Karpas-422 (cell line): ENCODE measurements at regions not wholly inside any gene's neighbourhood (a gene's known extent, or its start where the extent isn't known, plus 50 kb on each side); places are given as distances from the start of the nearest gene placed in this dataset.

Experiments used
- DNase-seq: peaks from one replicate; pipeline ENCODE4 v3.0.0-alpha.2; 2015
- H2AFZ ChIP-seq: fragments of 200-600 bp; sonication (generic); 2 replicates; pipeline ENCODE4 v1.6.1; 2014; ENCODE audit warnings: antibody characterized with exemption, low read length, mixed read lengths
- H3K27ac ChIP-seq: fragments of 200-600 bp; sonication (generic); 2 replicates; pipeline ENCODE4 v1.5.1; 2014; ENCODE audit warnings: mild to moderate bottlenecking, low read length, moderate library complexity
- H3K27me3 ChIP-seq: fragments of 200-600 bp; sonication (generic); 2 replicates; pipeline ENCODE4 v1.6.1; 2014; ENCODE audit warnings: low read length, mixed read lengths
- H3K36me3 ChIP-seq: fragments of 200-600 bp; sonication (generic); 2 replicates; pipeline ENCODE4 v1.6.1; 2014; ENCODE audit warnings: low read length, mixed read lengths; ENCODE audit not compliant: insufficient read depth
- H3K4me1 ChIP-seq: fragments of 200-600 bp; sonication (generic); 2 replicates; pipeline ENCODE4 v1.6.1; 2014; ENCODE audit warnings: mild to moderate bottlenecking, low read length, mixed read lengths
- H3K4me2 ChIP-seq: fragments of 200-600 bp; sonication (generic); 2 replicates; pipeline ENCODE4 v1.6.1; 2014; ENCODE audit warnings: low read length, low read depth, mild to moderate bottlenecking; ENCODE audit not compliant: poor library complexity, severe bottlenecking
- H3K4me3 ChIP-seq: fragments of 200-600 bp; sonication (generic); 2 replicates; pipeline ENCODE4 v1.5.1; 2014; ENCODE audit warnings: mild to moderate bottlenecking, antibody characterized with exemption, low read length, mixed read lengths
- H3K79me2 ChIP-seq: fragments of 200-600 bp; sonication (generic); 2 replicates; pipeline ENCODE4 v1.6.1; 2014; ENCODE audit warnings: mild to moderate bottlenecking, low read length, mixed read lengths
- H3K9ac ChIP-seq: fragments of 200-600 bp; sonication (generic); 2 replicates; pipeline ENCODE4 v1.6.0; 2014; ENCODE audit warnings: low read length
- H3K9me2 ChIP-seq: fragments of 200-600 bp; sonication (generic), shearing (Covaris generic); replicated peaks from 2 replicates; pipeline ENCODE4 v1.6.0; 2014; ENCODE audit warnings: mild to moderate bottlenecking, low read length, moderate library complexity; ENCODE audit not compliant: insufficient read depth
- H3K9me3 ChIP-seq: fragments of 300-700, 200-600 bp; sonication (generic); 2 replicates; pipeline ENCODE4 v1.6.1; 2014; ENCODE audit warnings: low read length, mixed read lengths
- H4K20me1 ChIP-seq: fragments of 200-600 bp; sonication (generic); 2 replicates; pipeline ENCODE4 v1.6.1; 2014; ENCODE audit warnings: mild to moderate bottlenecking, antibody characterized with exemption, low read length, low read depth; ENCODE audit not compliant: insufficient read depth

DNA sequence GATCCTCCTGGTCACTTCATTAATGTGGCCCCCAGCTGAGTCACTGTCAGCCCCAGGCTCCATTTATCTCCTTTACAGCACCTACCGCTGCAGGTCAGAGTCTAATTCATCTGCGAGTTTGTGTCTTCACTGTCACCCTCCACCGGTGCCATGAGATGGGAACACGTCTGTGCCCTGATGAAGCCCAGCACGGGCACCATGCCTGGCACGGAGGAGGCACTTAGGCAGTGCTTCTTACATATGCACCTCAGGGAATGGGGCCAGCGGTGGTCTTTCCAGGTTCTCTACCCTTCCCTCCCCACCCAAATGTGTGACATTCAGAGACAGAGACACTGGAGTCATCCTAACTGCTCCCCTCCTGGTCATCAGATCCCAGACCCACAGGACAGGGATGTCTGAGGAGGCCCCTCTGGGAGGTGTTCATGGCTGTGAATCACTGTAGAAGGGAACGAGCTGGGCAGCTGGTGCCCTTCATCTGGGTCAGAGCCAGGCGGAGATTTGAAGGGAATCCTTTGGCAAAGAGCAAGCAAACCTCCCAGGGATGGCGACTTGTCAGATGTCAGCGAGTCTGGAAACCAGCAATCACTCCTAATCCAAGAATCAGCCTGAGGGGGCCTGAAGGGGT lies 364.6 kb downstream of the PREX1 start:
- no peak overlapping the region for H3K27ac ChIP-seq
- no peak overlapping the region for H3K4me2 ChIP-seq
- H3K9ac ChIP-seq = no peak overlapping the region
- peak; percentile 25 for DNase-seq
- H3K4me3 ChIP-seq = no peak overlapping the region
- H3K4me1 ChIP-seq = peaks cover 11% of the 10 kb centered on the region
- no peaks in the 10 kb centered on the region; the same call in 1 of the 2 replicates for H3K9me2 ChIP-seq
- H3K9me3 ChIP-seq = no peaks in the 10 kb centered on the region
- no peaks in the 10 kb centered on the region for H3K27me3 ChIP-seq
- no peak overlapping the region for H2AFZ ChIP-seq
- no peaks in the 10 kb centered on the region for H3K79me2 ChIP-seq
- no peaks in the 10 kb centered on the region for H3K36me3 ChIP-seq
- H4K20me1 ChIP-seq = no peaks in the 10 kb centered on the region

DNA sequence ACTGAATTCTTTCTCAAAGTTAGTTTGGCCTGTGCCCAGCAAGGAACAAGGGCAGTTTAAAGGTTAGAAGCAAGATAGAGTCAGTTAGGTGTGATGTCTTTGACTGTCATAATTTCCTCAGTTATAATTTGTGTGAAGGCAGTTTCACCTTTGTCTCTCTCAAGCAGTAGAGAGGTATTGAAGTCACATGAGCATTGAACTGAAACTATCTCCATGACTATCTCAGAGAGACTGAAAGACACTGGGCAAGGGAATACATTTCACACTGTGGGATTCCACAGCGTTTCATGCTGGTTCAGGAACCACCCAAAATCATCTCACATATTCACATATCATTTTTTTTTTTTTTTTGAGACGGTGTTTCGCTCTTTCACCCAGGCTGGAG lies 366.1 kb downstream of the PREX1 start:
- H4K20me1 ChIP-seq = no peaks in the 10 kb centered on the region
- no peak overlapping the region for H3K4me2 ChIP-seq
- H3K4me1 ChIP-seq = peaks cover 11% of the 10 kb centered on the region
- no peak overlapping the region for H2AFZ ChIP-seq
- peak; percentile 39 for DNase-seq
- no peak overlapping the region for H3K4me3 ChIP-seq
- no peaks in the 10 kb centered on the region for H3K79me2 ChIP-seq
- H3K27ac ChIP-seq = no peak overlapping the region
- H3K9me3 ChIP-seq = no peaks in the 10 kb centered on the region
- no peaks in the 10 kb centered on the region for H3K36me3 ChIP-seq
- no peak overlapping the region for H3K9ac ChIP-seq
- no peaks in the 10 kb centered on the region; the same call in 1 of the 2 replicates for H3K9me2 ChIP-seq
- no peaks in the 10 kb centered on the region for H3K27me3 ChIP-seq

DNA sequence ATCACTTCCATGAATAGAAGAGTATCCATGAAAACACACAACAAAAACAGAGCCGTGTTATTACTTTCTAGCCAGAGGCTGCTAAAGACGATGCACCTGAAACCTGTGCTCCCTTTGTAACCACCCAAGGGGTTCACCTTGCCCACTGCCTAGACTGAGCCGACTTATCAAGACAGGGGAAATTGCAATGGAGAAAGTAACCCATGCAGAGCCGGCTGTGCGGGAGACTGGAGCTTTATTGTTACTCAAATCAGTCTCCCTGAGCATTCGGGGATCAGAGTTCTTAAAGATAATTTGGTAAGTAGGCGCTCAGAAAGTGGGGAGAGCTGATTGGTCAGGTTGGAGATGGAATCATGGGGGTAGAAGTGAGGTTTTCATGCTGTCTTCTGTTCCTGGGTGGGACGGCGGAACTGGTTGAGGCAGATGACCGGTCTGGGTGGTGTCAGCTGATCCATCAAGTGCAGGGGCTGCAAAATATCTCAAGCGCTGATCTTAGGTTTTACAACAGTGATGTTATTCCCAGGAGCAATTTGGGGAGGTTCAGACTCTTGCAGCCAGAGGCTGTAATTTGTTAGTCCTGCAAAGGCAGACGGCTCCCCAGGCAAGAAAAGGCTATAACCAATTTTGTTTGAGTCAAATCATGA lies 366.6 kb downstream of the PREX1 start:
- H3K4me2 ChIP-seq = peak overlapping the region; percentile 33
- no peak overlapping the region for H3K9ac ChIP-seq
- no peak for DNase-seq
- H3K27me3 ChIP-seq = no peaks in the 10 kb centered on the region
- peaks cover 11% of the 10 kb centered on the region for H3K4me1 ChIP-seq
- H3K9me2 ChIP-seq = no peaks in the 10 kb centered on the region; the same call in 1 of the 2 replicates
- H3K79me2 ChIP-seq = no peaks in the 10 kb centered on the region
- no peaks in the 10 kb centered on the region for H3K36me3 ChIP-seq
- no peaks in the 10 kb centered on the region for H4K20me1 ChIP-seq
- H2AFZ ChIP-seq = no peak overlapping the region
- H3K27ac ChIP-seq = no peak overlapping the region
- no peaks in the 10 kb centered on the region for H3K9me3 ChIP-seq
- H3K4me3 ChIP-seq = no peak overlapping the region

DNA sequence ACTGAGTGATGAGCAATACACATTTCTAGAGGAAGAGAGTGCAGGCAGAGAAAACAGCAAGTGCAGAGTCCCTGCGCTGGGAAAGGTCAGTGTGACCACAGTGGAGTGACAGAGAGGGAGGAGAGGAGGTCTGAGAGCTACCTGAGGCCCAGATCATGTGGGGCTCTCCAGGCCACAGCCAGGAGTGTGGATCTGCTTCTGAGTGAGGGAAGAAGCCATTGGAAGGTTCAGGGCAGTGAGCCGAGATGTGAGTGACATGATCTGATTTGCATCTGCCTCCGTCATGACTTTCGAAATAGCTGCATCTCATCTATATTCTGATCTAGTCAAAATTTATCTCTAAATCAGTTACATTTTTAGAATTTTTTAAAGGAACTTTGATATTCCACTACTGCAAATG lies 367.1 kb downstream of the PREX1 start:
- Histone ChIP-seq H3K27ac (no peak overlapping the region), H3K9ac (no peak overlapping the region), H3K9me2 (no peaks in the 10 kb centered on the region), H3K9me3 (no peaks in the 10 kb centered on the region), H3K27me3 (no peaks in the 10 kb centered on the region), H2AFZ (no peak overlapping the region), H3K4me3 (no peak overlapping the region), H3K4me2 (peak overlapping the region; percentile 33), H3K4me1 (peaks cover 11% of the 10 kb centered on the region), H3K79me2 (no peaks in the 10 kb centered on the region), H3K36me3 (no peaks in the 10 kb centered on the region), H4K20me1 (no peaks in the 10 kb centered on the region)
- peak; percentile 49 for DNase-seq

DNA sequence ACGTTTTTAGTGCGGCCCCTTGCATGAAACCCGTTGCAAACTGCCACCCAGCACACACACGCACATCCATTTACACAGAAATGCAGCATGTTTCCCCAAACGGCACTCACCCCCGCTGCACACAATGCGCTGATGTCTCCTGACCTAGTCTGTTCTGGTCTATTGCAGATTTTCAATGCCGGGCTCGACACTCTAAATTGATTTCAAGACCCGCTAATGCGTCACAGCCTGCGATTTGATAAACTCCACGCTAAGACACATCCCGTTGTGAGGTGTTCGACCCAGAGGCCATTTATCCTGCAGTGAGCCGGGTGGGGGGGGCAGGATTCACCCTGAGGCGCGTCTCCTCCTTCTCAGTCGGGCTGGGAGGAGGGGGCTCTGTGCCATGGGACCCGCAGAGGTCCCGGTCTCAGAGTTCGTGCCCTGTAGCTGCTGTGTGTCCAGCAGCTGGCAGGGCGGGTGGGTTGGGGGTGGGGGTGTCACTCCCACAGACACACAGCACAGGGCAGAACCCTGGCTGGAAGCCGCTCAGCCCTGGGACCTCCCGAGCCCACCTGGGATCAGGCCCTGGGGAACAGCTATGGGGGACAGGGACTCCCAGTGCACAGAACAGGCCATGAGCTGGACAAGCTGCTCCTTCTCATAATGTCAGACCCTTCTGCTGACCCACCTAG lies 367.9 kb downstream of the PREX1 start:
- no peaks in the 10 kb centered on the region for H3K9me2 ChIP-seq
- no peak overlapping the region for H2AFZ ChIP-seq
- H3K79me2 ChIP-seq = no peaks in the 10 kb centered on the region
- peaks cover 11% of the 10 kb centered on the region for H3K4me1 ChIP-seq
- H4K20me1 ChIP-seq = no peaks in the 10 kb centered on the region
- H3K4me2 ChIP-seq = no peak overlapping the region
- no peak overlapping the region for H3K27ac ChIP-seq
- H3K9me3 ChIP-seq = no peaks in the 10 kb centered on the region
- H3K27me3 ChIP-seq = no peaks in the 10 kb centered on the region
- H3K36me3 ChIP-seq = no peaks in the 10 kb centered on the region
- no peak for DNase-seq
- no peak overlapping the region for H3K4me3 ChIP-seq
- H3K9ac ChIP-seq = no peak overlapping the region

DNA sequence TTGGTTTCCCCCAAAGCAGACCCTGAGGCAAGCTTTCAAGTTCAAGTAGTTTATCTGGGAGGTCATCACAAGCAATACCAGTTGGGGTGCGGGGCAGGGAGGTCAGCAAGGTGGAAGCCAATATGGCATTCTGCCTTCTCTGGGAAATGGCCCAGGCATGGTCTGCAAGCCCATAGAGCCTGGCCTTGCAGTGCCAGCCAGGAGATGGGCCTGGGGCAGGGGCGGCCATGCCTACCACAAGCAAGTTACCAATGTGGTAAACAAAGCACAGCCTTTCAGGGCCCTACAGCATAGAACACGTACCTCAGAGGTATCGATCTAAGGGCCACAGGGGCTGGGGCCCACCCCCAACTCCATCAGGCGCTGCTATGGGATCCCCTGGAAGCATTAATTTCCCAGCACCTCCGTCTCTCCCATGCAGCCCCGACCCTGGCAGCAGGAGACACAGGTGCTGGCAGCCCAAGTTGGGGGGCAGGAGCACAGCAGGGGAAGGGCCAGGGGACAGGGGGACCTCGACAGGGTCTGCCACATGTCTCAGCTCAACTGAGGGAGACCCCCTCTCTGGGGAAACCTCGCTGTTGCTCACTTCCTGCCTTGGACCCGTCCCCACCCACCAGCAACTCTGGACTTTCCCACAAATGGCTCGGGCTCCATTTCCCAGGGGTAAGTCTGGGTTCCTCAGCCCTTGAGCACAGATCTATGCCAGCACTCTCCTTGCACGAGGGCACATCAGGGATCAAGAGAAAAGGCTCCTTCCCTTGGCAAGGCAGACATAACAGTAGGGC lies 369.0 kb downstream of the PREX1 start:
- Histone ChIP-seq H3K79me2 (no peaks in the 10 kb centered on the region), H3K27ac (no peak overlapping the region), H3K4me3 (no peak overlapping the region), H3K27me3 (no peaks in the 10 kb centered on the region), H3K9ac (no peak overlapping the region), H4K20me1 (no peaks in the 10 kb centered on the region), H3K4me1 (peaks cover 11% of the 10 kb centered on the region), H3K9me2 (no peaks in the 10 kb centered on the region), H3K4me2 (no peak overlapping the region), H2AFZ (no peak overlapping the region), H3K9me3 (no peaks in the 10 kb centered on the region), H3K36me3 (no peaks in the 10 kb centered on the region)
- no peak for DNase-seq

DNA sequence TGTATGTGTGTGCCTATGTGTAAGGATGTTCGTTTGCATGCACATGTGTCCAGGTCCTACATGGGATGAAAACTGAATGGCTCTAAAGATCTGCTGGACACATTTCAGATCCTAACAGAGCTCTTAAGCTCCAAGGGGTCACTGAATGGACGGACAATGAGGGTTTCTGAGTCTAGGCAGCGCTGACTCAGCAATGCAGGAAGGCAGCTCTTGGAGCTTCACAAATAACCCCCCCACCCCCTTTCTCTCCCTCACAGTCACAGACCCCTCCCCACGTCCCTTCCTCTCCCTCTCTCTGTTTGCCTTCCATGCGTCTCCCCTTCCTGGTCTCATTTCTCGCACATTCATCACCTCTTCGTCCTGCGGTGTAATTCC lies 369.8 kb downstream of the PREX1 start:
- Histone ChIP-seq H3K27me3 (no peaks in the 10 kb centered on the region), H3K9ac (no peak overlapping the region), H3K9me3 (no peaks in the 10 kb centered on the region), H3K4me1 (peaks cover 11% of the 10 kb centered on the region), H3K79me2 (no peaks in the 10 kb centered on the region), H3K4me2 (no peak overlapping the region), H3K9me2 (no peaks in the 10 kb centered on the region), H4K20me1 (no peaks in the 10 kb centered on the region), H3K27ac (no peak overlapping the region), H2AFZ (no peak overlapping the region), H3K4me3 (no peak overlapping the region), H3K36me3 (no peaks in the 10 kb centered on the region)
- no peak for DNase-seq
